ENCODE measurements at regions not wholly inside any gene's neighbourhood (a gene's known extent, or its start where the extent isn't known, plus 50 kb on each side); places are given as distances from the start of the nearest gene placed in this dataset.

- H3K4me1 Mint-ChIP-seq: no peaks in the 10 kb centered on the region
- TF ChIP-seq CTCF (conservative IDR thresholded peaks at IDR 0.05): no peak
- no peak for DNase-seq (ENCODE audit: low read depth, low spot score)
- H3K4me3 Mint-ChIP-seq: no peak overlapping the region
- H3K36me3 Mint-ChIP-seq (ENCODE audit: low read depth): no peaks in the 10 kb centered on the region
- no peaks in the 10 kb centered on the region for H3K27me3 Mint-ChIP-seq (ENCODE audit: low read depth)
- no peak overlapping the region for H3K27ac Mint-ChIP-seq (ENCODE audit: unreplicated experiment)
- no peaks in the 10 kb centered on the region for H3K9me3 Mint-ChIP-seq
Observed at GRCh38 chr4:127143460-127144195, 489.1 kb upstream of the INTU start.

- H3K4me3 Mint-ChIP-seq: no peak overlapping the region
- H3K36me3 Mint-ChIP-seq (ENCODE audit: low read depth): no peaks in the 10 kb centered on the region
- H3K4me1 Mint-ChIP-seq: no peaks in the 10 kb centered on the region
- H3K27me3 Mint-ChIP-seq (ENCODE audit: low read depth): no peaks in the 10 kb centered on the region
- H3K27ac Mint-ChIP-seq (ENCODE audit: unreplicated experiment): no peak overlapping the region
- no peaks in the 10 kb centered on the region for H3K9me3 Mint-ChIP-seq
- no peak for DNase-seq (ENCODE audit: low read depth, low spot score)
- no peak for TF ChIP-seq CTCF (conservative IDR thresholded peaks at IDR 0.05)
Observed at GRCh38 chr4:127145006-127145540, 487.7 kb upstream of the INTU start.

- Mint-ChIP-seq H3K4me1 (no peaks in the 10 kb centered on the region), H3K27ac (ENCODE audit: unreplicated experiment) (no peak overlapping the region), H3K4me3 (no peak overlapping the region), H3K9me3 (peaks cover 3% of the 10 kb centered on the region), H3K36me3 (ENCODE audit: low read depth) (no peaks in the 10 kb centered on the region), H3K27me3 (ENCODE audit: low read depth) (no peaks in the 10 kb centered on the region)
- no peak for DNase-seq (ENCODE audit: low read depth, low spot score)
- no peak for TF ChIP-seq CTCF (conservative IDR thresholded peaks at IDR 0.05)
Observed at GRCh38 chr4:127148165-127148564, 484.6 kb upstream of the INTU start.

GRCh38 chr4:127149086-127149485 is 483.7 kb upstream of the INTU start:
- Mint-ChIP-seq H3K27ac (ENCODE audit: unreplicated experiment) (no peak overlapping the region), H3K4me1 (no peaks in the 10 kb centered on the region), H3K36me3 (ENCODE audit: low read depth) (no peaks in the 10 kb centered on the region), H3K27me3 (ENCODE audit: low read depth) (no peaks in the 10 kb centered on the region), H3K4me3 (no peak overlapping the region), H3K9me3 (peaks cover 4% of the 10 kb centered on the region)
- DNase-seq (ENCODE audit: low read depth, low spot score): no peak
- no peak for TF ChIP-seq CTCF (conservative IDR thresholded peaks at IDR 0.05)

- Mint-ChIP-seq H3K4me3 (no peak overlapping the region), H3K4me1 (no peaks in the 10 kb centered on the region), H3K9me3 (peaks cover 7% of the 10 kb centered on the region), H3K36me3 (ENCODE audit: low read depth) (no peaks in the 10 kb centered on the region), H3K27me3 (ENCODE audit: low read depth) (no peaks in the 10 kb centered on the region), H3K27ac (ENCODE audit: unreplicated experiment) (no peak overlapping the region)
- no peak for TF ChIP-seq CTCF (conservative IDR thresholded peaks at IDR 0.05)
- no peak for DNase-seq (ENCODE audit: low read depth, low spot score)
Observed at GRCh38 chr4:127151941-127152340, 480.8 kb upstream of the INTU start.

Data from neural crest cell (in vitro differentiated cells).